Uterus (tissue), 3 donors: ENCODE measurements at regions not wholly inside any gene's neighbourhood (a gene's known extent, or its start where the extent isn't known, plus 50 kb on each side); places are given as distances from the start of the nearest gene placed in this dataset.

ENCODE experiments used
- DNase-seq, 2 donors: peaks; one replicate each; pipeline ENCODE4 v3.0.0-alpha.2; 2019 to 2020
- H3K27ac ChIP-seq, 2 donors: fragments of 200-600 bp; sonication (generic); 1 replicate in 1 of 2; 2 replicates in 1 of 2; pipeline ENCODE4 v1.5.1; 2016 to 2018
- H3K27me3 ChIP-seq, 2 donors: fragments of 200-600 bp; sonication (generic); one replicate each; pipeline ENCODE4 v1.5.1; 2018 to 2019; ENCODE audit warnings: control low read depth in 1 of 2
- H3K36me3 ChIP-seq, 2 donors: fragments of 200-600 bp; sonication (generic); one replicate each; pipeline ENCODE4 v1.5.1; 2019; ENCODE audit warnings: control low read depth in 1 of 2
- H3K4me1 ChIP-seq, 2 donors: fragments of 200-600 bp; sonication (generic); one replicate each; pipeline ENCODE4 v1.5.1; 2018 to 2019; ENCODE audit warnings: control low read depth in 1 of 2
- H3K4me3 ChIP-seq, 2 donors: fragments of 200-600 bp; sonication (generic); 1 replicate in 1 of 2; 2 replicates in 1 of 2; pipeline ENCODE4 v1.5.1; 2018 to 2019; ENCODE audit warnings: mild to moderate bottlenecking in 1 of 2
- H3K9me3 ChIP-seq, 2 donors: fragments of 200-600 bp; sonication (generic); one replicate each; pipeline ENCODE4 v1.5.1; 2019; ENCODE audit warnings: control low read depth in 1 of 2
- POLR2A ChIP-seq, 2 donors: fragments of 450-650 bp; IDR thresholded peaks; one replicate each; pipeline ENCODE4 v1.6.1; 2016; ENCODE audit warnings: antibody characterized with exemption in 2 of 2, mild to moderate bottlenecking in 1 of 2, moderate library complexity in 1 of 2
- intact Hi-C: fragments of 100-400 bp; cut with DNase I; formaldehyde crosslinking; loops from one replicate; pipeline ENCODE4 v1.15.1; 2023; ENCODE audit warnings: low total_unique reads
- TF ChIP-seq, protein P1 (sequence below), 4 experiments: fragments of 200-600 bp in 2 of 4; fragments of 450-650 bp in 2 of 4; sonication (generic) in 2 of 4; IDR thresholded peaks; one replicate each; pipeline ENCODE4 v1.5.1; 2016 to 2019; ENCODE audit warnings: antibody characterized with exemption in 4 of 4, mild to moderate bottlenecking in 2 of 4, moderate library complexity in 1 of 4
- donor health status: DM: yes; HTN: yes; CAD: no.

DNA sequence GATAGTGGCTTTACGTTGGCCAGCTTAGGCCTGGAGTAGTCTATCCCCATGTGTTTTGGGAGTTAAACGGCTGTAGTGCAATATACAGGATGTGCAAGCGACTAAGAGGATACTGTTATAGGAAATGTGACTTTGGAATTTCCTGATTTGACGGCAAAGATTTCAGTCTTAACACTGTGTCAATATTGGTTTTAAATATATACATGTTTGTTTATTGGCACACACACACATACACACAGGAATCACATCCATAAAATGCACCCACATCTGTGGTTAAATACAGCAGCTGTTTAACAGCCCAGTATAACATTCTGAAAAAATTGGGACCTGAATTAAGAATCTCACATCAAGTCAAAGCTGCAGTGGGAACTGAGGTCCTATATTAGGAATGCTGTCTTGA is 347.1 kb downstream of the TXNL1 start:
- Histone ChIP-seq H3K27ac (no peak overlapping the region), H3K4me3 (no peak overlapping the region), H3K36me3 (no peaks in the 10 kb centered on the region), H3K27me3 (no peaks in the 10 kb centered on the region), H3K9me3 (no peaks in the 10 kb centered on the region), H3K4me1 (no peaks in the 10 kb centered on the region)
- TF ChIP-seq, protein P1, sequence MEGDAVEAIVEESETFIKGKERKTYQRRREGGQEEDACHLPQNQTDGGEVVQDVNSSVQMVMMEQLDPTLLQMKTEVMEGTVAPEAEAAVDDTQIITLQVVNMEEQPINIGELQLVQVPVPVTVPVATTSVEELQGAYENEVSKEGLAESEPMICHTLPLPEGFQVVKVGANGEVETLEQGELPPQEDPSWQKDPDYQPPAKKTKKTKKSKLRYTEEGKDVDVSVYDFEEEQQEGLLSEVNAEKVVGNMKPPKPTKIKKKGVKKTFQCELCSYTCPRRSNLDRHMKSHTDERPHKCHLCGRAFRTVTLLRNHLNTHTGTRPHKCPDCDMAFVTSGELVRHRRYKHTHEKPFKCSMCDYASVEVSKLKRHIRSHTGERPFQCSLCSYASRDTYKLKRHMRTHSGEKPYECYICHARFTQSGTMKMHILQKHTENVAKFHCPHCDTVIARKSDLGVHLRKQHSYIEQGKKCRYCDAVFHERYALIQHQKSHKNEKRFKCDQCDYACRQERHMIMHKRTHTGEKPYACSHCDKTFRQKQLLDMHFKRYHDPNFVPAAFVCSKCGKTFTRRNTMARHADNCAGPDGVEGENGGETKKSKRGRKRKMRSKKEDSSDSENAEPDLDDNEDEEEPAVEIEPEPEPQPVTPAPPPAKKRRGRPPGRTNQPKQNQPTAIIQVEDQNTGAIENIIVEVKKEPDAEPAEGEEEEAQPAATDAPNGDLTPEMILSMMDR (IDR thresholded peaks at IDR 0.05): no peak
- TF ChIP-seq POLR2A (IDR thresholded peaks at IDR 0.05): no peak
- DNase-seq: no peak
- intact Hi-C loops: no loop called here

DNA sequence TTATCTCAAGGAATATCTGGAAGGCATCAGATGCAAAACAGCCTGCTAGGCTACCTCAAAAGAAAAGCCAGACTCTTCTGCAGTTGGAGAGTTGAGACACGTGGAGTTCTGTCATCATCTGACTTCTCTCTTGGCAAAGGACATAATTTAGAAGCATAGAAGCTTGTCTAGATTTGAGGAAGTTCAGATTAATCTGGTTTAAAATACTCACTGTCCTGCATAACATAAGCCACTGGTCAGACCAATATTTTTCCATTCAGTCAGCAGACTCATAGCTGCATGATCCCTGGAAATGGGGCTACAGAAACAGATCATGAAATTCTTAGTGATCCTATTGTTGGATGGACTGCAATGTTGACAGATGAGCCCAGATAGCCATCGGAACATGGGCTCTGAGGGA is 349.0 kb downstream of the TXNL1 start:
- no peak overlapping the region for H3K4me3 ChIP-seq
- no peak overlapping the region for H3K27ac ChIP-seq
- no peaks in the 10 kb centered on the region for H3K27me3 ChIP-seq
- no peak for DNase-seq
- no peaks in the 10 kb centered on the region for H3K9me3 ChIP-seq
- H3K4me1 ChIP-seq: no peaks in the 10 kb centered on the region
- TF ChIP-seq POLR2A (IDR thresholded peaks at IDR 0.05): no peak
- TF ChIP-seq, protein P1 (IDR thresholded peaks at IDR 0.05): no peak
- intact Hi-C loops: no loop called here
- no peaks in the 10 kb centered on the region for H3K36me3 ChIP-seq

DNA sequence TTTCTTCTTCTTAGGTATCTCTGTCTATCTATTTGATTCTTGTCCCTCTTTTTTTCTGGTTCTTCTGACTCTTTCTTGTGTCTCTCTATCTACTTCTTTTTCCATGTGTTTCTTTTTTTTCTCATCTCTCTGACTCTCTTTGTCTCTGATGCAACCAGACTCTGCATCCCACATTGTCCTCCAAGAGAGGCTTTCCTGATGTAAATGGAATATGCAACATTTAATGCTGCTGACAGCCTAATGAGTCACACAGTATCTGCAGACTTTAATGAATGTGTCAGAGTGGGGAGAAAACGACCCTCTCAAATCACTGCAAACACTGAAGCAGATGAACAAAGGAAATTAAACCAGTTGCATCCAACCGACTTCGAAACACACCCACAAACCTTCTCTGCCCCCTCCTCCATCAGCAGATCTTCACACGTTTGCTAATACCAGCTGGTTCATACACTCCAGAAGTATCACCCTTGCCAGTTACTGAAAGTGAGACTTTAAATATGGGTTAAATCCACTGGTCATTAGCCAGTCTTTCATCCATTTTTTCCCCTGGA is 351.5 kb downstream of the TXNL1 start:
- intact Hi-C loops: no loop called here
- H3K4me3 ChIP-seq: no peak overlapping the region
- H3K9me3 ChIP-seq: no peaks in the 10 kb centered on the region
- H3K27ac ChIP-seq: no peak overlapping the region
- no peaks in the 10 kb centered on the region for H3K27me3 ChIP-seq
- H3K36me3 ChIP-seq: no peaks in the 10 kb centered on the region
- DNase-seq: no peak
- no peaks in the 10 kb centered on the region for H3K4me1 ChIP-seq
- TF ChIP-seq, protein P1 (IDR thresholded peaks at IDR 0.05): no peak

DNA sequence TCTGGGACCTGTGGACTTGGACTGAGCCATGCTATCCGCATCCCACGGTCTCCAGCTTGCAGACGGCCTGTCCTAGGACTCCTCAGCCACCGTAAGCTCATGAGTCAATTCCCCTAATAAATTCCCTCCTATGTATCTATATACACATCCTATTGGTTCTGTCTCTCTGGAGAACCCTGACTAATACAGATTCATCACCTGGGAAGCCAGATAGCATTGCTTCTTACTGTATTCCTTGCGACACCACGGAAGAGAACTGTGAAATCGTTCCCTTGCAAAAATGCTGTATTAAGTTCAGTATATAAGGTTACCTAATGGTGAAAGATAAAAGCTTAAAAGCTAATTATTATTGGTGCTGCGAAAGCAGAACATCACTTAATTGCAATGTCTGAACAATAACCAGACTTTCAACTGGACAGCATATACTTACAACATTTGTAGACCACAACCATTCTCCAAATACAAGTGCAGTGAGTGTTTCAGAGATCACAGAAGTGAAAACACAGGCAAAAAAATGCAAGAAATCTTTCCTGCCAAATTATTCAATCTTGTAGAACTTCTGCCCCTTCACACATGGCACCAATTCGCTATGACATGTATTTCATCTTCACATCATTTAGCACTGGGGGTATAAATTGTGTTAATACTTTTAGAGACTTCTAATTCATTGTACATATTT is 352.9 kb downstream of the TXNL1 start:
- Histone ChIP-seq H3K27me3 (no peaks in the 10 kb centered on the region), H3K9me3 (no peaks in the 10 kb centered on the region), H3K4me3 (no peak overlapping the region), H3K36me3 (no peaks in the 10 kb centered on the region), H3K4me1 (no peaks in the 10 kb centered on the region), H3K27ac (no peak overlapping the region)
- intact Hi-C loops: no loop called here
- no peak for DNase-seq
- TF ChIP-seq, protein P1 (IDR thresholded peaks at IDR 0.05): no peak
- no peak for TF ChIP-seq POLR2A (IDR thresholded peaks at IDR 0.05)

DNA sequence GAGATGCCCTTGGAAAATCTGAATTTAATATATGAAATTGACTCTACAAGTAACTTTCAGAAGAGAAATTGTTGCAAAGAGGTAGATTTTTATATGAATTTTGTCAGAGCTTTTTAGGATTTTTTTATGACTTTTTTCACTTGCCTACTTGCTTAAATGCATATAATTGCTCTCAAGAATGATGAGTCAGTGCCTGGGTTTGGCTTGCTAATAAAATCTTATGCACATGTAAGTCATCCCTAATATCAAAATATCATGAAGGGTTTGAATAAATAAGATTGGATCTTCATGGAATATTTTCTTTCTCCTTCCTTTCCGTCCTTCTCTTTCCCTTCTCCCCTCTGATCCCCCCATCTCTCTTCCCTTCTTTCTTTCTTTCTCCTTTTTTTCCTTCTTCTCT is 354.1 kb downstream of the TXNL1 start:
- no peaks in the 10 kb centered on the region for H3K4me1 ChIP-seq
- no peaks in the 10 kb centered on the region for H3K9me3 ChIP-seq
- H3K27ac ChIP-seq: no peak overlapping the region
- no peaks in the 10 kb centered on the region for H3K36me3 ChIP-seq
- no peak overlapping the region for H3K4me3 ChIP-seq
- intact Hi-C loops: no loop called here
- TF ChIP-seq, protein P1 (IDR thresholded peaks at IDR 0.05): no peak
- TF ChIP-seq POLR2A (IDR thresholded peaks at IDR 0.05): no peak
- no peaks in the 10 kb centered on the region for H3K27me3 ChIP-seq
- DNase-seq: no peak
